ENCODE measurements at regions not wholly inside any gene's neighbourhood (a gene's known extent, or its start where the extent isn't known, plus 50 kb on each side); places are given as distances from the start of the nearest gene placed in this dataset.

DNA sequence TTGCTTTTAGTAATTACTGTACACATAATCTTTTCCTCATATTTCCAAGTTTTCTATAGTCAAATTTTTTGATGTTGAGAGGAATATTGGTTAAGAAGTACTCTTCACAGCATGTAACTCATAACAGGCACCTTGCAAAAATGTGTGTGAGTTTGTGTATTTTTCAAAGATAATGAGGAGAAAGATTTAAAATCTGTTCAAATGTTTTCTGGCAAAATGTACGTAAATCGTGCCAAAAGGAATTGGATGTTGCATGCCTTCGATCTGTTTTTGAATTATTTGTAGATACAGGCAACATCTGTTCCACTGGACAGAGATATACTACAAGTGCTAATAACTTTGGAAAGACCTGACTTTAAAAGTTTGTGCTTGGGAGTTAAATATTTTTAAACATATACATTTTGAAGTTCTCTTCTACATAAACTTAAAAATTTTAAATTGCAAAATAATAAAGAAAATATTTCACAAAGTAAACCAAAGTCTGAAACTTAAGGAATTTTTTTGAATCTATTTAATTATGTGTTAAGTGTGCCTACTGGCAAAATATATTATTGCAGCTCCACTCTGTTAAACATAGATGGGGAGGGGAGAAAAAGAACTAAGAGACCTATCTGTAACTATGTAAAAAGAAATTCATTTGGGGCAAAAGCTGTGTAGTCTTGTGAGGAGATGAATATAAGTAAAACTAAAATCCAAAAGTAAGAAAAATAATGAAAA is 133.5 kb upstream of the UBE2E3 start:
- TF ChIP-seq, protein P1, sequence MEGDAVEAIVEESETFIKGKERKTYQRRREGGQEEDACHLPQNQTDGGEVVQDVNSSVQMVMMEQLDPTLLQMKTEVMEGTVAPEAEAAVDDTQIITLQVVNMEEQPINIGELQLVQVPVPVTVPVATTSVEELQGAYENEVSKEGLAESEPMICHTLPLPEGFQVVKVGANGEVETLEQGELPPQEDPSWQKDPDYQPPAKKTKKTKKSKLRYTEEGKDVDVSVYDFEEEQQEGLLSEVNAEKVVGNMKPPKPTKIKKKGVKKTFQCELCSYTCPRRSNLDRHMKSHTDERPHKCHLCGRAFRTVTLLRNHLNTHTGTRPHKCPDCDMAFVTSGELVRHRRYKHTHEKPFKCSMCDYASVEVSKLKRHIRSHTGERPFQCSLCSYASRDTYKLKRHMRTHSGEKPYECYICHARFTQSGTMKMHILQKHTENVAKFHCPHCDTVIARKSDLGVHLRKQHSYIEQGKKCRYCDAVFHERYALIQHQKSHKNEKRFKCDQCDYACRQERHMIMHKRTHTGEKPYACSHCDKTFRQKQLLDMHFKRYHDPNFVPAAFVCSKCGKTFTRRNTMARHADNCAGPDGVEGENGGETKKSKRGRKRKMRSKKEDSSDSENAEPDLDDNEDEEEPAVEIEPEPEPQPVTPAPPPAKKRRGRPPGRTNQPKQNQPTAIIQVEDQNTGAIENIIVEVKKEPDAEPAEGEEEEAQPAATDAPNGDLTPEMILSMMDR (tag by site-specific recombination; IDR thresholded peaks at IDR 0.05) = no peak
- no peak for TF ChIP-seq ZNF274 (IDR thresholded peaks at IDR 0.05; ENCODE audit: low read length)
- TF ChIP-seq ZNF274 (tag by site-specific recombination; IDR thresholded peaks at IDR 0.05; ENCODE audit: borderline replicate concordance) = no peak
- TF ChIP-seq, protein P2, sequence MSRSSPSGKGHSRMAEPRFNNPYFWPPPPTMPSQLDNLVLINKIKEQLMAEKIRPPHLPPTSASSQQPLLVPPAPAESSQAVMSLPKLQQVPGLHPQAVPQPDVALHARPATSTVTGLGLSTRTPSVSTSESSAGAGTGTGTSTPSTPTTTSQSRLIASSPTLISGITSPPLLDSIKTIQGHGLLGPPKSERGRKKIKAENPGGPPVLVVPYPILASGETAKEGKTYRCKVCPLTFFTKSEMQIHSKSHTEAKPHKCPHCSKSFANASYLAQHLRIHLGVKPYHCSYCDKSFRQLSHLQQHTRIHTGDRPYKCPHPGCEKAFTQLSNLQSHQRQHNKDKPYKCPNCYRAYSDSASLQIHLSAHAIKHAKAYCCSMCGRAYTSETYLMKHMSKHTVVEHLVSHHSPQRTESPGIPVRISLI (tag by site-specific recombination; IDR thresholded peaks at IDR 0.05) = no peak
- no peak for TF ChIP-seq ZNF112 (tag by site-specific recombination; IDR thresholded peaks at IDR 0.05)
- TF ChIP-seq, protein P3, sequence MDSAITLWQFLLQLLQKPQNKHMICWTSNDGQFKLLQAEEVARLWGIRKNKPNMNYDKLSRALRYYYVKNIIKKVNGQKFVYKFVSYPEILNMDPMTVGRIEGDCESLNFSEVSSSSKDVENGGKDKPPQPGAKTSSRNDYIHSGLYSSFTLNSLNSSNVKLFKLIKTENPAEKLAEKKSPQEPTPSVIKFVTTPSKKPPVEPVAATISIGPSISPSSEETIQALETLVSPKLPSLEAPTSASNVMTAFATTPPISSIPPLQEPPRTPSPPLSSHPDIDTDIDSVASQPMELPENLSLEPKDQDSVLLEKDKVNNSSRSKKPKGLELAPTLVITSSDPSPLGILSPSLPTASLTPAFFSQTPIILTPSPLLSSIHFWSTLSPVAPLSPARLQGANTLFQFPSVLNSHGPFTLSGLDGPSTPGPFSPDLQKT (IDR thresholded peaks at IDR 0.05; ENCODE audit: borderline replicate concordance, low read depth, low read length) = no peak
- TF ChIP-seq ZNF658 (tag by site-specific recombination; IDR thresholded peaks at IDR 0.05) = no peak
